ENCODE measurements at regions not wholly inside any gene's neighbourhood (a gene's known extent, or its start where the extent isn't known, plus 50 kb on each side); places are given as distances from the start of the nearest gene placed in this dataset.

DNA sequence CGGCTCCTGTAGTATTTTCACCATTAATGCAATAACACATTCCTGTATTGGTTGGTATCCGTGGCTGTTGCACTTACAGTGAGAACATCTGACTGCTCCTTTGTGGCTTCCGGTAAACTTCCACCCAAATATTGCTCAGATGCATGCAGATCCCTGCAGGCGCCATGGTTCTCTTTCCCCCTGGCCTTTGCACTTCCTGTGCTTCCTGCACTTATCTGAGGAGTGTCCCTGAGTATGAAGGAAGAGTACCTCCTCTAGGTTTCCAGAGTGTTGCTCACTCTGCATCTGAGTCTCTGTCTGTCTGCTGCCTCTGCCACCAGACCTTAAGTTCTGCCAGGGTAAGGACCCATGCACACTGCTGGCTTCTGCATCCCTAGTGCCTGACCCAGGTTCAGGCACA lies 117.2 kb upstream of the SLC34A2 start:
- DNase-seq (ENCODE audit: low read depth, low spot score) = no peak
- TF ChIP-seq, protein P1, sequence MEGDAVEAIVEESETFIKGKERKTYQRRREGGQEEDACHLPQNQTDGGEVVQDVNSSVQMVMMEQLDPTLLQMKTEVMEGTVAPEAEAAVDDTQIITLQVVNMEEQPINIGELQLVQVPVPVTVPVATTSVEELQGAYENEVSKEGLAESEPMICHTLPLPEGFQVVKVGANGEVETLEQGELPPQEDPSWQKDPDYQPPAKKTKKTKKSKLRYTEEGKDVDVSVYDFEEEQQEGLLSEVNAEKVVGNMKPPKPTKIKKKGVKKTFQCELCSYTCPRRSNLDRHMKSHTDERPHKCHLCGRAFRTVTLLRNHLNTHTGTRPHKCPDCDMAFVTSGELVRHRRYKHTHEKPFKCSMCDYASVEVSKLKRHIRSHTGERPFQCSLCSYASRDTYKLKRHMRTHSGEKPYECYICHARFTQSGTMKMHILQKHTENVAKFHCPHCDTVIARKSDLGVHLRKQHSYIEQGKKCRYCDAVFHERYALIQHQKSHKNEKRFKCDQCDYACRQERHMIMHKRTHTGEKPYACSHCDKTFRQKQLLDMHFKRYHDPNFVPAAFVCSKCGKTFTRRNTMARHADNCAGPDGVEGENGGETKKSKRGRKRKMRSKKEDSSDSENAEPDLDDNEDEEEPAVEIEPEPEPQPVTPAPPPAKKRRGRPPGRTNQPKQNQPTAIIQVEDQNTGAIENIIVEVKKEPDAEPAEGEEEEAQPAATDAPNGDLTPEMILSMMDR (IDR thresholded peaks at IDR 0.05; ENCODE audit: low read depth, low read length) = no peak
- ChIA-PET CTCF (no interaction called here), POLR2A (no interaction called here)
- H3K27ac ChIP-seq (ENCODE audit: low read depth, low read length) = no peak overlapping the region
- no peak overlapping the region for H3K4me3 ChIP-seq (ENCODE audit: low read depth, low read length)
- no peaks in the 10 kb centered on the region for H3K27me3 ChIP-seq (ENCODE audit: control insufficient read depth, insufficient read depth, low read length)
- H3K9me3 ChIP-seq (ENCODE audit: control insufficient read depth, insufficient read depth, low read length) = no peaks in the 10 kb centered on the region

- DNase-seq (ENCODE audit: low read depth, low spot score) = no peak
- no peaks in the 10 kb centered on the region for H3K27me3 ChIP-seq (ENCODE audit: control insufficient read depth, insufficient read depth, low read length)
- TF ChIP-seq, protein P1 (IDR thresholded peaks at IDR 0.05; ENCODE audit: low read depth, low read length) = no peak
- H3K9me3 ChIP-seq (ENCODE audit: control insufficient read depth, insufficient read depth, low read length) = no peaks in the 10 kb centered on the region
- POLR2A ChIA-PET = no interaction called here
- H3K27ac ChIP-seq (ENCODE audit: low read depth, low read length) = no peak overlapping the region
- no peak overlapping the region for H3K4me3 ChIP-seq (ENCODE audit: low read depth, low read length)
- CTCF ChIA-PET = no interaction called here
Measured at GRCh38 chr4:25539241-25539640, 116.4 kb upstream of the SLC34A2 start.

DNA sequence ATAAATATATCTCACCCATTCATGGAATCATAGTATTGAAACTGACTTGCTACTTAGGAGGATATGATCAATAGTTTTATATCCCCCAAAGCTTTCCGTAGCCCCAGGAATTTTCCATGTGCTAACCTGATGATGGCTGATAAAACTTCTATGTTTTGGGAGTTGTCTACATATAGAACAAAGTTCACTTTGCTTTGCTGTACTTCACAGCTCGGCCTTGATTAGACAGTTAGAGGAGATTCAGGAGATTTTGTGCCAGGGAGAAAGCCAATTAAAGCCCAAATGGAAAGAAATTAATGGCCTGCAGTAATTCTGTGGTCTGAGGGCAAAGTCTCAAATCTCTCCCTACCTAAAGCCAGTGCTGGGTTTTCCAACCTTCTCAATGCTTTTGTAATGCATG lies 114.9 kb upstream of the SLC34A2 start:
- Histone ChIP-seq H3K27ac (ENCODE audit: low read depth, low read length) (no peak overlapping the region), H3K27me3 (ENCODE audit: control insufficient read depth, insufficient read depth, low read length) (no peaks in the 10 kb centered on the region), H3K4me3 (ENCODE audit: low read depth, low read length) (no peak overlapping the region), H3K9me3 (ENCODE audit: control insufficient read depth, insufficient read depth, low read length) (no peaks in the 10 kb centered on the region)
- CTCF ChIA-PET = interaction anchor here (0.7 kb wide), 1 partner anchor 404 kb away, joined by 3 read pairs; no protein-coding TSS in a partner anchor
- DNase-seq (ENCODE audit: low read depth, low spot score) = no peak
- POLR2A ChIA-PET = no interaction called here
- TF ChIP-seq, protein P1 (IDR thresholded peaks at IDR 0.05; ENCODE audit: low read depth, low read length) = no peak

DNA sequence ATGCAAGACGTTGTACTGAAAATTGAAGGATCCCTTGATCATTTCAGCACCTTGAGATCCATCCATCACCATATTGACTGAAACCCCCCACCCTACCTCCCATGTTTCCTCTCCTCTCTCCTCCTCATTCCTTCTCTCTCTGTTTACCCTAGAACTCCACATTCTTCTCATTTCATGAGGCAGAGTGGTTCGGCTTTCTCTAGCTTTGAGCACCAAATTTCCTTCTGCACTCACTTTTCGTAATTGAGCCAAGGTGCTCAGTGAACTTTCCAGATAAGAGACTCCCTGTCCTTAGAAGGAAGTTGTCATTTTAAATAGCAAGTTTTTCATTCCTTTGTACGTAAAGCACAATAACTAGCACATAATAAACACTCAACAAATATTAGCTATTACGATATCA lies 108.3 kb upstream of the SLC34A2 start:
- ChIA-PET POLR2A (no interaction called here), CTCF (no interaction called here)
- H3K4me3 ChIP-seq (ENCODE audit: low read depth, low read length) = no peak overlapping the region
- H3K27ac ChIP-seq (ENCODE audit: low read depth, low read length) = no peak overlapping the region
- TF ChIP-seq, protein P1 (IDR thresholded peaks at IDR 0.05; ENCODE audit: low read depth, low read length) = no peak
- no peak for DNase-seq (ENCODE audit: low read depth, low spot score)
- H3K9me3 ChIP-seq (ENCODE audit: control insufficient read depth, insufficient read depth, low read length) = no peaks in the 10 kb centered on the region
- no peaks in the 10 kb centered on the region for H3K27me3 ChIP-seq (ENCODE audit: control insufficient read depth, insufficient read depth, low read length)

DNA sequence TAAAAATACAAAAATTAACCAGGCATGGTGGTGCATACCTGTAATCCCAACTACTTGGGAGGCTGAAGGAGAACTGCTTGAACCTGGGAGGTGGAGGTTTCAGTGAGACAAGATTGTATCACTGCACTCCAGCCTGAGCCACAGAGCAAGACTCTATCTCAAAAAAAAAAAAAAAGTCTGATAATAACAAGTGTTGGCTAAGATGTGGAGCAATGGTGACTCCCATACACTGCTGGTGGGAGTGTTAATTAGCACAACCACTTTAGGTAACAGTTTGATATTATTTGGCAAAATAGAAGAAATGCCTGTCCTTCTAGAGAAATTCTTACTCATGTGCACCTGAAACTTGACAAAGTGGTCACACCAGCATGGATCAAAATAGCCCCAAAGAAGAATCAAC lies 106.2 kb upstream of the SLC34A2 start:
- Histone ChIP-seq H3K4me3 (ENCODE audit: low read depth, low read length) (no peak overlapping the region), H3K9me3 (ENCODE audit: control insufficient read depth, insufficient read depth, low read length) (no peaks in the 10 kb centered on the region), H3K27me3 (ENCODE audit: control insufficient read depth, insufficient read depth, low read length) (no peaks in the 10 kb centered on the region), H3K27ac (ENCODE audit: low read depth, low read length) (no peak overlapping the region)
- TF ChIP-seq, protein P1 (IDR thresholded peaks at IDR 0.05; ENCODE audit: low read depth, low read length) = no peak
- POLR2A ChIA-PET = no interaction called here
- CTCF ChIA-PET = interaction anchor here (0.6 kb wide), 1 partner anchor 295 kb away, joined by 4 read pairs; no protein-coding TSS in a partner anchor
- no peak for DNase-seq (ENCODE audit: low read depth, low spot score)
